B cell (primary cell): ENCODE measurements at regions not wholly inside any gene's neighbourhood (a gene's known extent, or its start where the extent isn't known, plus 50 kb on each side); places are given as distances from the start of the nearest gene placed in this dataset.

ENCODE experiments used
- ATAC-seq: fragments of 200-7000 bp; cut with Tn5 transposase; one replicate; pipeline ENCODE4 v1.10.0; 2021; ENCODE audit warnings: low read depth, mild to moderate bottlenecking, moderate number of reproducible peaks, moderate library complexity
- CTCF ChIA-PET: fragments of 350-600 bp; sonication (Branson Sonifier 250); formaldehyde crosslinking; loops from one replicate; lab custom pipeline; 2021; ENCODE audit warnings: antibody characterized with exemption, inconsistent platforms; lab: Charles Lee
- POLR2A ChIA-PET: fragments of 350-600 bp; sonication (Branson Sonifier 250); formaldehyde crosslinking; loops from one replicate; lab custom pipeline; 2021; ENCODE audit warnings: antibody characterized with exemption; lab: Charles Lee
- DNase-seq: peaks from one replicate; pipeline ENCODE4 v3.0.0; 2013
- H2AFZ ChIP-seq: 2 replicates; pipeline ENCODE4 v1.6.1; 2012; ENCODE audit warnings: mild to moderate bottlenecking, low read depth, low read length; ENCODE audit not compliant: insufficient read depth, poor library complexity, severe bottlenecking
- H3K27ac ChIP-seq, 2 donors: 1 replicate in 1 of 2; 2 replicates in 1 of 2; pipeline ENCODE4 v1.5.1; 2012 to 2013; ENCODE audit warnings: low read length in 2 of 2, mild to moderate bottlenecking in 2 of 2, moderate library complexity in 1 of 2
- H3K27me3 ChIP-seq, 4 experiments: fragments of 200-600 bp in 1 of 4; sonication (generic) in 1 of 4; replicated peaks in 1 of 4; 1 replicate in 2 of 4; 2 replicates in 2 of 4; pipeline versions ENCODE4 v1.6.1 to v1.7.0; 2013 to 2016; ENCODE audit warnings: low read length in 3 of 4, mild to moderate bottlenecking in 2 of 4, mixed read lengths in 1 of 4, moderate library complexity in 1 of 4; ENCODE audit not compliant: insufficient read depth in 4 of 4, control insufficient read depth in 3 of 4; ENCODE audit errors: control extremely low read depth in 1 of 4
- H3K36me3 ChIP-seq, 2 experiments: replicated peaks in 1 of 2; 1 replicate in 1 of 2; 2 replicates in 1 of 2; pipeline versions ENCODE4 v1.6.1 to v1.7.1; 2013; ENCODE audit warnings: low read length in 1 of 2; ENCODE audit not compliant: insufficient read depth in 2 of 2, control insufficient read depth in 1 of 2; ENCODE audit errors: control extremely low read depth in 1 of 2, extremely low read depth in 1 of 2
- H3K4me1 ChIP-seq, 2 donors: fragments of 200-600 bp in 1 of 2; sonication (generic) in 1 of 2; 1 replicate in 1 of 2; 2 replicates in 1 of 2; pipeline versions ENCODE4 v1.5.1 to v1.6.1; 2013 to 2017; ENCODE audit warnings: low read length in 2 of 2; ENCODE audit not compliant: control insufficient read depth in 2 of 2, insufficient read depth in 2 of 2
- H3K4me2 ChIP-seq: replicated peaks from 2 replicates; pipeline ENCODE3; 2012; ENCODE audit warnings: mild to moderate bottlenecking, low read depth, low read length; ENCODE audit not compliant: poor library complexity, severe bottlenecking
- H3K4me3 ChIP-seq, 5 experiments: fragments of 200-600 bp in 1 of 5; sonication (generic) in 1 of 5; 1 replicate in 3 of 5; 2 replicates in 2 of 5; pipeline versions ENCODE4 v1.5.1 to v1.7.0; 2011 to 2016; ENCODE audit warnings: low read length in 4 of 5, mild to moderate bottlenecking in 4 of 5, low read depth in 2 of 5, control low read depth in 1 of 5, moderate library complexity in 1 of 5; ENCODE audit not compliant: insufficient read depth in 1 of 5; ENCODE audit errors: control extremely low read depth in 1 of 5, extremely low read depth in 1 of 5
- H3K79me2 ChIP-seq: fragments of 200-600 bp; sonication (generic); one replicate; pipeline ENCODE4 v1.6.0; 2016; ENCODE audit warnings: low read length; ENCODE audit not compliant: control insufficient read depth, insufficient read depth
- H3K9ac ChIP-seq: fragments of 200-600 bp; sonication (generic); 2 replicates; pipeline ENCODE4 v1.6.1; 2017; ENCODE audit warnings: mild to moderate bottlenecking, low read length, moderate library complexity
- H3K9me3 ChIP-seq, 3 donors: one replicate each; pipeline versions ENCODE4 v1.6.1 to v1.7.1; 2013; ENCODE audit warnings: low read length in 2 of 3; ENCODE audit not compliant: control insufficient read depth in 2 of 3, insufficient read depth in 1 of 3; ENCODE audit errors: control extremely low read depth in 1 of 3
- H4K20me1 ChIP-seq: 2 replicates; pipeline ENCODE4 v1.6.0; 2012; ENCODE audit warnings: mild to moderate bottlenecking, low read length; ENCODE audit not compliant: insufficient read depth, control insufficient read depth, poor library complexity, severe bottlenecking
- H3K27ac Mint-ChIP-seq: one replicate; pipeline ENCODE4 v1.8.0; 2021; ENCODE audit warnings: mixed read lengths
- H3K27me3 Mint-ChIP-seq: one replicate; pipeline ENCODE4 v1.8.0; 2021; ENCODE audit warnings: mixed read lengths
- H3K4me1 Mint-ChIP-seq: one replicate; pipeline ENCODE4 v1.8.0; 2021; ENCODE audit warnings: mixed read lengths
- H3K4me3 Mint-ChIP-seq: one replicate; pipeline ENCODE4 v1.8.0; 2021; ENCODE audit warnings: mixed read lengths
- H3K9me3 Mint-ChIP-seq: one replicate; pipeline ENCODE4 v1.8.0; 2022; ENCODE audit warnings: mixed read lengths; ENCODE audit not compliant: insufficient read depth
- EZH2 ChIP-seq: IDR thresholded peaks from 2 replicates; pipeline ENCODE4 v1.6.1; 2012; ENCODE audit warnings: borderline replicate concordance, low read depth, mild to moderate bottlenecking, moderate library complexity, low read length; ENCODE audit not compliant: insufficient read depth, poor library complexity, severe bottlenecking
- WGBS: methylation state at CpG from one replicate; pipeline ENCODE4 v1.1.5; 2013; ENCODE audit warnings: missing lambda C conversion rate; ENCODE audit not compliant: insufficient coverage; 5-methylcytosine and 5-hydroxymethylcytosine counted together
- intact Hi-C: fragments of 100-400 bp; cut with micrococcal nuclease; formaldehyde crosslinking; loops from one replicate; pipeline ENCODE4 v1.10.0; 2022
- TF ChIP-seq, protein P1 (sequence below): fragments of 200-600 bp; IDR thresholded peaks from one replicate; pipeline ENCODE4 v1.8.0; 2022; ENCODE audit warnings: antibody characterized with exemption, mild to moderate bottlenecking

DNA sequence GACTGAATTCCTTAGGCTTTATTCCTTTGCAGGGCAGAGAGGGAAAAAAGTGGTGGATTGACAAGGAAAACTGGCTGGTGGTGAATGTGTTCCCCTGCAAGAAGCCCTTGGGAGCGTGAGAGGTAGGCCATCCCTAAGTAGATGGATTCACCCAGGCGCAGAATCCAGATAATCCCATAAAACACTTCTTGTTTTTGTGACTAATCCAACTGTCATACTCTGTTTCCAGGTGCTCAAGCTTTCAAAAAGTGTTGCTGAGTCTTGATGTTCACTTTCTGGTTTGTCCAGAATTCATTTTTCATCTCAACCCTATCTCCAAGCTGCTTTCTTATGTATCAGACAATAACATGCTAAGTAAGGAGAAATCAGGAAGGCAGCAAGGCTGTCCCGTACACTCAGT lies 250.8 kb upstream of the HABP2 start:
- no peaks in the 10 kb centered on the region for H3K27me3 Mint-ChIP-seq
- no peak overlapping the region for H3K9ac ChIP-seq
- no peaks in the 10 kb centered on the region for H3K36me3 ChIP-seq
- no peak overlapping the region for H3K27ac Mint-ChIP-seq
- H3K4me1 Mint-ChIP-seq = peaks cover 6% of the 10 kb centered on the region
- ATAC-seq = no peak
- H3K27me3 ChIP-seq = no peaks in the 10 kb centered on the region
- no peak for DNase-seq
- no peaks in the 10 kb centered on the region for H4K20me1 ChIP-seq
- H3K4me3 Mint-ChIP-seq = no peak overlapping the region
- peaks cover 0 to 5% (median 0%) of the 10 kb centered on the region in 3 donors for H3K9me3 ChIP-seq
- POLR2A ChIA-PET = no interaction called here
- 100% methylated on average over 2 of the region's 3 CpGs for WGBS
- H3K4me1 ChIP-seq = peaks cover 0 to 10% of the 10 kb centered on the region in 2 donors
- H3K4me2 ChIP-seq = no peak overlapping the region
- no peak overlapping the region for H2AFZ ChIP-seq
- no peaks in the 10 kb centered on the region for H3K79me2 ChIP-seq
- intact Hi-C loops = no loop called here
- no peaks in the 10 kb centered on the region for H3K9me3 Mint-ChIP-seq
- TF ChIP-seq, protein P1, sequence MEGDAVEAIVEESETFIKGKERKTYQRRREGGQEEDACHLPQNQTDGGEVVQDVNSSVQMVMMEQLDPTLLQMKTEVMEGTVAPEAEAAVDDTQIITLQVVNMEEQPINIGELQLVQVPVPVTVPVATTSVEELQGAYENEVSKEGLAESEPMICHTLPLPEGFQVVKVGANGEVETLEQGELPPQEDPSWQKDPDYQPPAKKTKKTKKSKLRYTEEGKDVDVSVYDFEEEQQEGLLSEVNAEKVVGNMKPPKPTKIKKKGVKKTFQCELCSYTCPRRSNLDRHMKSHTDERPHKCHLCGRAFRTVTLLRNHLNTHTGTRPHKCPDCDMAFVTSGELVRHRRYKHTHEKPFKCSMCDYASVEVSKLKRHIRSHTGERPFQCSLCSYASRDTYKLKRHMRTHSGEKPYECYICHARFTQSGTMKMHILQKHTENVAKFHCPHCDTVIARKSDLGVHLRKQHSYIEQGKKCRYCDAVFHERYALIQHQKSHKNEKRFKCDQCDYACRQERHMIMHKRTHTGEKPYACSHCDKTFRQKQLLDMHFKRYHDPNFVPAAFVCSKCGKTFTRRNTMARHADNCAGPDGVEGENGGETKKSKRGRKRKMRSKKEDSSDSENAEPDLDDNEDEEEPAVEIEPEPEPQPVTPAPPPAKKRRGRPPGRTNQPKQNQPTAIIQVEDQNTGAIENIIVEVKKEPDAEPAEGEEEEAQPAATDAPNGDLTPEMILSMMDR = no peak
- no peak for TF ChIP-seq EZH2
- no peak overlapping the region for H3K4me3 ChIP-seq
- H3K27ac ChIP-seq = no peak overlapping the region
- CTCF ChIA-PET = no interaction called here

- intact Hi-C loops = no loop called here
- no peaks in the 10 kb centered on the region for H3K9me3 Mint-ChIP-seq
- Histone ChIP-seq H3K9me3 (peaks cover 0 to 5% (median 0%) of the 10 kb centered on the region in 3 donors), H3K27ac (no peak overlapping the region), H3K4me2 (no peak overlapping the region), H3K79me2 (no peaks in the 10 kb centered on the region), H3K36me3 (no peaks in the 10 kb centered on the region), H4K20me1 (no peaks in the 10 kb centered on the region), H3K4me1 (peaks cover 0 to 10% of the 10 kb centered on the region in 2 donors), H3K27me3 (no peaks in the 10 kb centered on the region), H3K9ac (no peak overlapping the region), H2AFZ (no peak overlapping the region), H3K4me3 (no peak overlapping the region)
- DNase-seq = no peak
- CTCF ChIA-PET = no interaction called here
- POLR2A ChIA-PET = no interaction called here
- H3K4me1 Mint-ChIP-seq = peaks cover 6% of the 10 kb centered on the region
- no peak for TF ChIP-seq EZH2
- H3K27ac Mint-ChIP-seq = no peak overlapping the region
- no peak overlapping the region for H3K4me3 Mint-ChIP-seq
- no peaks in the 10 kb centered on the region for H3K27me3 Mint-ChIP-seq
- ATAC-seq = no peak
- no CpG with 5 or more reads among the region's 7 CpGs for WGBS
These were observed 249.2 kb upstream of the HABP2 start for GRCh38 chr10:113303544-113304146.
